Large intestine (tissue), 3 donors: ENCODE measurements at regions not wholly inside any gene's neighbourhood (a gene's known extent, or its start where the extent isn't known, plus 50 kb on each side); places are given as distances from the start of the nearest gene placed in this dataset.

Experiments used
- DNase-seq, 2 donors: peaks; one replicate each; pipeline versions ENCODE4 v3.0.0 to v3.0.0-alpha.2; 2013
- H3K27ac ChIP-seq: one replicate; pipeline ENCODE4 v1.5.1; 2013; ENCODE audit warnings: low read length
- H3K27me3 ChIP-seq: 2 replicates; pipeline ENCODE4 v1.6.1; 2013; ENCODE audit warnings: low read length; ENCODE audit not compliant: control insufficient read depth, insufficient read depth
- H3K36me3 ChIP-seq: 2 replicates; pipeline ENCODE4 v1.6.1; 2013; ENCODE audit warnings: low read length; ENCODE audit not compliant: control insufficient read depth, insufficient read depth
- H3K4me1 ChIP-seq: one replicate; pipeline ENCODE4 v1.6.1; 2013; ENCODE audit warnings: low read length; ENCODE audit not compliant: control insufficient read depth, insufficient read depth
- H3K4me3 ChIP-seq: one replicate; pipeline ENCODE4 v1.5.1; 2013; ENCODE audit warnings: low read length
- H3K9me3 ChIP-seq: one replicate; pipeline ENCODE4 v1.6.1; 2013; ENCODE audit warnings: mild to moderate bottlenecking, low read depth, low read length, moderate library complexity; ENCODE audit not compliant: control insufficient read depth
- WGBS: methylation state at CpG from one replicate; pipeline ENCODE4 v1.1.5; 2013; ENCODE audit warnings: low lambda C conversion rate; ENCODE audit not compliant: insufficient coverage; 5-methylcytosine and 5-hydroxymethylcytosine counted together

GRCh38 chr4:153989505-153989904 is 200.6 kb upstream of the SFRP2 start:
- 67% methylated on average over 1 of the region's 2 CpGs for WGBS
- no peaks in the 10 kb centered on the region for H3K27me3 ChIP-seq
- H3K9me3 ChIP-seq, result no peaks in the 10 kb centered on the region
- H3K4me1 ChIP-seq, result no peaks in the 10 kb centered on the region
- no peaks in the 10 kb centered on the region for H3K36me3 ChIP-seq
- DNase-seq, result no peak
- no peak overlapping the region for H3K4me3 ChIP-seq
- H3K27ac ChIP-seq, result no peak overlapping the region

- Histone ChIP-seq H3K4me1 (no peaks in the 10 kb centered on the region), H3K27ac (no peak overlapping the region), H3K4me3 (no peak overlapping the region), H3K27me3 (no peaks in the 10 kb centered on the region), H3K9me3 (no peaks in the 10 kb centered on the region), H3K36me3 (no peaks in the 10 kb centered on the region)
- DNase-seq, result no peak
- 73% methylated on average over 4 of the region's 9 CpGs for WGBS
Observed at GRCh38 chr4:153988492-153989363, 199.8 kb upstream of the SFRP2 start.

- Histone ChIP-seq H3K36me3 (no peaks in the 10 kb centered on the region), H3K9me3 (no peaks in the 10 kb centered on the region), H3K27me3 (no peaks in the 10 kb centered on the region), H3K4me1 (no peaks in the 10 kb centered on the region), H3K27ac (no peak overlapping the region), H3K4me3 (no peak overlapping the region)
- no peak for DNase-seq
- WGBS, result no CpG with 5 or more reads among the region's 1 CpG
Observed at GRCh38 chr4:153987291-153987690, 198.4 kb upstream of the SFRP2 start.

GRCh38 chr4:153976954-153977353 is 188.1 kb upstream of the SFRP2 start:
- Histone ChIP-seq H3K9me3 (peaks cover 4% of the 10 kb centered on the region), H3K27ac (no peak overlapping the region), H3K4me1 (no peaks in the 10 kb centered on the region), H3K4me3 (no peak overlapping the region), H3K36me3 (no peaks in the 10 kb centered on the region), H3K27me3 (no peaks in the 10 kb centered on the region)
- no peak for DNase-seq

- Histone ChIP-seq H3K4me3 (no peak overlapping the region), H3K27me3 (no peaks in the 10 kb centered on the region), H3K4me1 (no peaks in the 10 kb centered on the region), H3K9me3 (peaks cover 4% of the 10 kb centered on the region), H3K27ac (no peak overlapping the region), H3K36me3 (no peaks in the 10 kb centered on the region)
- no peak for DNase-seq
- no CpG with 5 or more reads among the region's 1 CpG for WGBS
Observed at GRCh38 chr4:153974452-153974851, 185.6 kb upstream of the SFRP2 start.

GRCh38 chr4:153973942-153974341 is 185.1 kb upstream of the SFRP2 start:
- Histone ChIP-seq H3K4me3 (no peak overlapping the region), H3K27ac (no peak overlapping the region), H3K4me1 (no peaks in the 10 kb centered on the region), H3K9me3 (peaks cover 4% of the 10 kb centered on the region), H3K36me3 (no peaks in the 10 kb centered on the region), H3K27me3 (no peaks in the 10 kb centered on the region)
- WGBS, result 13% methylated on average over 1 of the region's 4 CpGs
- DNase-seq, result no peak

GRCh38 chr4:153971899-153972298 is 183.0 kb upstream of the SFRP2 start:
- H3K36me3 ChIP-seq, result no peaks in the 10 kb centered on the region
- no peak for DNase-seq
- no peak overlapping the region for H3K4me3 ChIP-seq
- WGBS, result 80% methylated on average over 1 of the region's 5 CpGs
- peaks cover 4% of the 10 kb centered on the region for H3K9me3 ChIP-seq
- no peaks in the 10 kb centered on the region for H3K27me3 ChIP-seq
- H3K4me1 ChIP-seq, result no peaks in the 10 kb centered on the region
- no peak overlapping the region for H3K27ac ChIP-seq

GRCh38 chr4:153970169-153970568 is 181.3 kb upstream of the SFRP2 start:
- Histone ChIP-seq H3K27ac (no peak overlapping the region), H3K9me3 (peaks cover 4% of the 10 kb centered on the region)
- WGBS, result 80% methylated on average over 1 of the region's 2 CpGs

GRCh38 chr4:153969542-153969941 is 180.7 kb upstream of the SFRP2 start:
- Histone ChIP-seq H3K4me3 (no peak overlapping the region), H3K36me3 (no peaks in the 10 kb centered on the region), H3K27me3 (no peaks in the 10 kb centered on the region), H3K9me3 (peaks cover 3% of the 10 kb centered on the region), H3K27ac (no peak overlapping the region), H3K4me1 (no peaks in the 10 kb centered on the region)
- no peak for DNase-seq

More at GRCh38 chr4:153970169-153970568, 181.3 kb upstream of the SFRP2 start:
- Histone ChIP-seq H3K27me3 (no peaks in the 10 kb centered on the region), H3K4me3 (no peak overlapping the region), H3K36me3 (no peaks in the 10 kb centered on the region), H3K4me1 (no peaks in the 10 kb centered on the region)
- no peak for DNase-seq

GRCh38 chr4:153966641-153967040 is 177.8 kb upstream of the SFRP2 start:
- H3K9me3 ChIP-seq, result no peaks in the 10 kb centered on the region
- DNase-seq, result no peak
- H3K4me1 ChIP-seq, result no peaks in the 10 kb centered on the region
- H3K36me3 ChIP-seq, result no peaks in the 10 kb centered on the region
- H3K4me3 ChIP-seq, result no peak overlapping the region
- no peaks in the 10 kb centered on the region for H3K27me3 ChIP-seq
- no peak overlapping the region for H3K27ac ChIP-seq

- WGBS, result 60% methylated on average over 2 of the region's 3 CpGs
- no peak for DNase-seq
- H3K36me3 ChIP-seq, result no peaks in the 10 kb centered on the region
- no peaks in the 10 kb centered on the region for H3K9me3 ChIP-seq
- H3K27me3 ChIP-seq, result no peaks in the 10 kb centered on the region
- no peak overlapping the region for H3K4me3 ChIP-seq
- no peaks in the 10 kb centered on the region for H3K4me1 ChIP-seq
- H3K27ac ChIP-seq, result no peak overlapping the region
Observed at GRCh38 chr4:153963216-153963615, 174.3 kb upstream of the SFRP2 start.
